Gastroesophageal sphincter (tissue), 4 donors: ENCODE measurements at regions not wholly inside any gene's neighbourhood (a gene's known extent, or its start where the extent isn't known, plus 50 kb on each side); places are given as distances from the start of the nearest gene placed in this dataset.

ENCODE experiments used
- ATAC-seq: fragments of 150-250 bp; one replicate; pipeline ENCODE4 v1.9.1; 2016; ENCODE audit warnings: mild to moderate bottlenecking, moderate library complexity
- H3K27ac ChIP-seq, 4 donors: fragments of 200-600 bp; sonication (generic) in 3 of 4; 1 replicate in 3 of 4; 2 replicates in 1 of 4; pipeline ENCODE4 v1.5.1; 2016 to 2019
- H3K27me3 ChIP-seq: fragments of 200-600 bp; sonication (generic); one replicate; pipeline ENCODE4 v1.5.1; 2019
- H3K36me3 ChIP-seq, 2 donors: fragments of 200-600 bp; sonication (generic); one replicate each; pipeline ENCODE4 v1.5.1; 2019; ENCODE audit warnings: control low read depth in 1 of 2
- H3K4me1 ChIP-seq, 3 donors: fragments of 200-600 bp; sonication (generic); 1 replicate in 2 of 3; 2 replicates in 1 of 3; pipeline ENCODE4 v1.5.1; 2016 to 2019; ENCODE audit warnings: control low read depth in 2 of 3
- H3K4me3 ChIP-seq, 2 donors: fragments of 200-600 bp; sonication (generic); one replicate each; pipeline ENCODE4 v1.5.1; 2019; ENCODE audit warnings: mild to moderate bottlenecking in 1 of 2, moderate library complexity in 1 of 2
- H3K9me3 ChIP-seq, 3 donors: fragments of 200-600 bp; sonication (generic); one replicate each; pipeline ENCODE4 v1.5.1; 2017 to 2019; ENCODE audit warnings: control low read depth in 2 of 3
- EP300 ChIP-seq: sonication (generic); formaldehyde crosslinking; IDR thresholded peaks from one replicate; pipeline ENCODE4 v1.6.1; 2017; ENCODE audit warnings: antibody characterized with exemption, mild to moderate bottlenecking
- POLR2A ChIP-seq, 2 donors: fragments of 450-650 bp; IDR thresholded peaks; one replicate each; pipeline ENCODE4 v1.6.1; 2017; ENCODE audit warnings: antibody characterized with exemption in 2 of 2, mild to moderate bottlenecking in 2 of 2, moderate library complexity in 1 of 2
- POLR2AphosphoS5 ChIP-seq: sonication (generic); formaldehyde crosslinking; IDR thresholded peaks from one replicate; pipeline ENCODE4 v1.6.1; 2017; ENCODE audit warnings: antibody characterized with exemption
- WGBS, 2 donors: methylation state at CpG; one replicate each; pipeline ENCODE4 v1.1.5; 2018; ENCODE audit warnings: low coverage in 1 of 2; 5-methylcytosine and 5-hydroxymethylcytosine counted together
- TF ChIP-seq, protein P1 (sequence below), 4 experiments: fragments of 200-600 bp in 2 of 4; fragments of 450-650 bp in 2 of 4; sonication (generic) in 1 of 4; IDR thresholded peaks; one replicate each; pipeline ENCODE4 v1.5.1; 2017 to 2019; ENCODE audit warnings: antibody characterized with exemption in 4 of 4, mild to moderate bottlenecking in 2 of 4, moderate library complexity in 2 of 4

DNA sequence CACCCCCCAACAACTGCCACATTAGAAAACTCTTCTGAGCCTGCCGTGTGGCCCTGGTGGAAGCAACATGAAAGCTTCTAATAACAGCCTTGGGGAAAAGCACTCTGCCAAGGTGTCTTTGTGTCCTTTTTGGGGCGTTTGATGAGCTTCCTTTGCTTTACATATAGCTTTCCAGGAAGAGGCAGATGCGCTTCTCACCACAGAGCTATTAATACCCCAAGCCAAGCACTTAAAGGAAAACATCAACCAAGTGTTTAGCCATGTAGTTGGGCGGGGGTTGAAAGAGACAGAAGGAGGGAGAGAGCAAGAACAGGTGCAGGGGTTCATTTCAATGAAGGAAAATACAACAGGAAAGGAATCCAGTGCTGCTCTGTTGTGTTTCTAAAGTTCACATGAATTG lies 176.1 kb downstream of the VAPA start:
- no peak overlapping the region for H3K27ac ChIP-seq
- no peaks in the 10 kb centered on the region for H3K4me1 ChIP-seq
- ATAC-seq = no peak
- H3K4me3 ChIP-seq = no peak overlapping the region
- WGBS, 2 donors = 76 to 100% methylated on average over 1 to 3 of the region's 4 CpGs
- no peaks in the 10 kb centered on the region for H3K36me3 ChIP-seq
- no peak for TF ChIP-seq POLR2AphosphoS5
- TF ChIP-seq, protein P1, sequence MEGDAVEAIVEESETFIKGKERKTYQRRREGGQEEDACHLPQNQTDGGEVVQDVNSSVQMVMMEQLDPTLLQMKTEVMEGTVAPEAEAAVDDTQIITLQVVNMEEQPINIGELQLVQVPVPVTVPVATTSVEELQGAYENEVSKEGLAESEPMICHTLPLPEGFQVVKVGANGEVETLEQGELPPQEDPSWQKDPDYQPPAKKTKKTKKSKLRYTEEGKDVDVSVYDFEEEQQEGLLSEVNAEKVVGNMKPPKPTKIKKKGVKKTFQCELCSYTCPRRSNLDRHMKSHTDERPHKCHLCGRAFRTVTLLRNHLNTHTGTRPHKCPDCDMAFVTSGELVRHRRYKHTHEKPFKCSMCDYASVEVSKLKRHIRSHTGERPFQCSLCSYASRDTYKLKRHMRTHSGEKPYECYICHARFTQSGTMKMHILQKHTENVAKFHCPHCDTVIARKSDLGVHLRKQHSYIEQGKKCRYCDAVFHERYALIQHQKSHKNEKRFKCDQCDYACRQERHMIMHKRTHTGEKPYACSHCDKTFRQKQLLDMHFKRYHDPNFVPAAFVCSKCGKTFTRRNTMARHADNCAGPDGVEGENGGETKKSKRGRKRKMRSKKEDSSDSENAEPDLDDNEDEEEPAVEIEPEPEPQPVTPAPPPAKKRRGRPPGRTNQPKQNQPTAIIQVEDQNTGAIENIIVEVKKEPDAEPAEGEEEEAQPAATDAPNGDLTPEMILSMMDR (IDR thresholded peaks at IDR 0.05) = no peak
- TF ChIP-seq POLR2A (IDR thresholded peaks at IDR 0.05) = no peak
- TF ChIP-seq EP300 = no peak
- no peaks in the 10 kb centered on the region for H3K27me3 ChIP-seq
- no peaks in the 10 kb centered on the region for H3K9me3 ChIP-seq

DNA sequence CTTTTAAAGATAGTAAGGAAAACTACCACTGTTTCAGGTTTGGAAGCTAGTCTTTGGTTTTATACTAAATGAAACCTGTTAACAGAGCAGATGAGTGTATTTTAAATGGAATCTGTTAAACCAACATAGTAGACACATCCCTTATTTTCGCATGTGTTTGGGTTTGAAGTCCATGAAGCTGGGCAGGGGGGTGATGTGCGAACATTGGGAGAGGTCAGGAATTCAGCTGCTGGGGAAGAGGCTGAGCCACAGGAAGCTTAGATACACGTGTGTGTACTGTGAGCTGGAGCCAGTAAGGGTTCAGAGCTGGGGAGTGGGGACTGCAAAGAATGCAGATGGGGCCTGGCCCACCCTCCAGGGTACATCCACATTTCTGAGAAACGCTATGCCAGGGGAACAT lies 176.9 kb downstream of the VAPA start:
- WGBS, 2 donors = 85 to 100% methylated on average over 3 to 4 of the region's 4 CpGs
- no peak overlapping the region for H3K4me3 ChIP-seq
- no peaks in the 10 kb centered on the region for H3K27me3 ChIP-seq
- TF ChIP-seq POLR2A (IDR thresholded peaks at IDR 0.05) (no peak), EP300 (no peak), POLR2AphosphoS5 (no peak)
- TF ChIP-seq, protein P1 (IDR thresholded peaks at IDR 0.05) = no peak
- no peak overlapping the region for H3K27ac ChIP-seq
- no peaks in the 10 kb centered on the region for H3K4me1 ChIP-seq
- no peak for ATAC-seq
- no peaks in the 10 kb centered on the region for H3K9me3 ChIP-seq
- no peaks in the 10 kb centered on the region for H3K36me3 ChIP-seq

DNA sequence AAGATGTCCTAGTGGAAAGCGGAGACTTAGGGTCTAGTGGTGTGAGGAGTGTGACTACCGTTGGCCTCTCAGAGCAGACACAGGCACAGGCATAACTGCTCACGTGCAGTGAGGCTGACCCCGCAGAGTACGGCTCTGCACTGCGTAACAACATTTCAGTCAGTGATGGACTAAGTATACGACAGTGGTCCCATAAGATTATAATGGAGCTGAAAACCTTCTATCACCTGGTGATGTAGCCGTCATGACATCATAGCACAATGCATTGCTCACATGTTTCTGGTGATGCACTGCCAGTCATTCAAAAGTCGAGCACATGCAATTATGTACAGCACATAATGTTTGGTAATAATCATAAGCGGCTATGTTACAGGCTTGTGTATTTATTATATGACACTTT lies 179.6 kb downstream of the VAPA start:
- no peak for ATAC-seq

DNA sequence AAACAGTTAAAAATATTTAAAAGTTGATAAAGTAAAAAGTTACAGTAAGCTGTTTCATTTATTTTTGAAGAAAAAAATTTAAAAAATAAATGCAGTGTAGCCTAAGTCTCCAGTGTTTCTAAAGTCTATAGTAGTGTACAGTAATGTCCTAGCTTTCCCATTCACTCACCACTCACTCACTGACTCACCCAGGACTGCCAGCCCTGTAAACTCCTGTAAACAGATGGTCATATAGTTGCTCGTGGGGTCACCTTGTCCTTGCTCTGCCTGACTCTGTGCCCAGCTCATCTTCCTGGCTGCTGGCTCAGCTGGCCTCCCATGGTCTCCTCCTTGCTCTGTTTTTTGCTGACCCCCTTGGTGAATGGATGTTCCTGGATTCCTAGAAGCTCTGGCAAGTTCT lies 180.3 kb downstream of the VAPA start:
- Histone ChIP-seq H3K27me3 (no peaks in the 10 kb centered on the region), H3K27ac (no peak overlapping the region), H3K36me3 (no peaks in the 10 kb centered on the region), H3K9me3 (no peaks in the 10 kb centered on the region), H3K4me1 (no peaks in the 10 kb centered on the region), H3K4me3 (no peak overlapping the region)
- 18 to 30% methylated on average over 1 of the region's 1 CpG for WGBS, 2 donors
- TF ChIP-seq EP300 = no peak
- TF ChIP-seq, protein P1 (IDR thresholded peaks at IDR 0.05) = no peak
- no peak for TF ChIP-seq POLR2AphosphoS5
- no peak for TF ChIP-seq POLR2A (IDR thresholded peaks at IDR 0.05)
- no peak for ATAC-seq

More for the DNA sequence above, 179.6 kb downstream of the VAPA start:
- Histone ChIP-seq H3K9me3 (no peaks in the 10 kb centered on the region), H3K36me3 (no peaks in the 10 kb centered on the region), H3K4me3 (no peak overlapping the region), H3K4me1 (no peaks in the 10 kb centered on the region), H3K27me3 (no peaks in the 10 kb centered on the region), H3K27ac (no peak overlapping the region)
- TF ChIP-seq POLR2A (IDR thresholded peaks at IDR 0.05) = no peak
- TF ChIP-seq POLR2AphosphoS5 = no peak
- WGBS, 2 donors = 88 to 93% methylated on average over 5 to 9 of the region's 10 CpGs

DNA sequence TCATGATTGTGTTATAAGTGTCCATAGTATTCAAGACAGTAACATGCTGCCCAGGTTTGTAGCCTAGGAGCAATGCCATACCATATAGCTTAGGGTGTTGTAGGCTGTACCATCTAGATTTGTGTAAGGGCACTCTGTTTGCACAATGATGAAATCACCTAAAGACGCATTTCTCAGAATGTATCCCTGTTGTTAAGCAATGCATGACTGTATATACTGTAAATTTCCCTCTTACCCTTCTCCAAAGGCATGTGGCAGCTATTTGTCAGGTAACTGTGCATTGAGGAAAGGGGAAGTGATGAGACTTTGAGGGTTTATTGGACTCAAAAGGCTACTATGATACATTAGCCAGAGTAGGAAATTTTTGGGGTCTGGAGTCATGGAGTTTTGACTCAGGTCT lies 180.8 kb downstream of the VAPA start:
- H3K27me3 ChIP-seq = no peaks in the 10 kb centered on the region
- WGBS, 2 donors = 80 to 88% methylated on average over 1 of the region's 1 CpG
- no peaks in the 10 kb centered on the region for H3K4me1 ChIP-seq

More for the DNA sequence above, 180.8 kb downstream of the VAPA start:
- ATAC-seq = no peak
- Histone ChIP-seq H3K27ac (no peak overlapping the region), H3K4me3 (no peak overlapping the region), H3K9me3 (no peaks in the 10 kb centered on the region), H3K36me3 (no peaks in the 10 kb centered on the region)
- TF ChIP-seq EP300 = no peak
- no peak for TF ChIP-seq POLR2A (IDR thresholded peaks at IDR 0.05)
- TF ChIP-seq, protein P1 (IDR thresholded peaks at IDR 0.05) = no peak
- TF ChIP-seq POLR2AphosphoS5 = no peak
